Mucosa of descending colon (tissue), 3 donors: ENCODE measurements at regions not wholly inside any gene's neighbourhood (a gene's known extent, or its start where the extent isn't known, plus 50 kb on each side); places are given as distances from the start of the nearest gene placed in this dataset.

Experiments used
- ATAC-seq: fragments of 200-7000 bp; cut with Tn5 transposase; one replicate; pipeline ENCODE4 v1.9.1; 2020; ENCODE audit warnings: mild to moderate bottlenecking, moderate library complexity
- DNase-seq, 3 donors: peaks; one replicate each; pipeline ENCODE4 v3.0.0-alpha.2; 2020
- H3K36me3 ChIP-seq: fragments of 200-600 bp; one replicate; pipeline ENCODE4 v1.8.0; 2021; ENCODE audit warnings: low read depth, mild to moderate bottlenecking
- H3K4me1 ChIP-seq: fragments of 200-600 bp; one replicate; pipeline ENCODE4 v1.8.0; 2021; ENCODE audit warnings: low read depth, mild to moderate bottlenecking
- H3K4me3 ChIP-seq: fragments of 200-600 bp; one replicate; pipeline ENCODE4 v1.8.0; 2021; ENCODE audit warnings: mild to moderate bottlenecking
- H3K9me3 ChIP-seq: fragments of 200-600 bp; one replicate; pipeline ENCODE4 v1.8.0; 2021; ENCODE audit warnings: mild to moderate bottlenecking
- intact Hi-C, 2 donors: fragments of 100-400 bp; cut with DNase I in 1 of 2; cut with micrococcal nuclease in 1 of 2; formaldehyde crosslinking; loops; one replicate each; pipeline versions ENCODE4 v1.11.0 to v1.11.1; 2022; cut with DNase I, micrococcal nuclease
- TF ChIP-seq, protein P1 (sequence below): fragments of 200-600 bp; IDR thresholded peaks from one replicate; pipeline ENCODE4 v1.8.0; 2022; ENCODE audit warnings: antibody characterized with exemption, mild to moderate bottlenecking
- donor health status: DM: no; HTN: no; CAD: no; lungs with moderate emphysema.
- donor health status: DM: no; HTN: no; CAD: no.
- donor health status: DM: no; HTN: yes; CAD: no.

DNA sequence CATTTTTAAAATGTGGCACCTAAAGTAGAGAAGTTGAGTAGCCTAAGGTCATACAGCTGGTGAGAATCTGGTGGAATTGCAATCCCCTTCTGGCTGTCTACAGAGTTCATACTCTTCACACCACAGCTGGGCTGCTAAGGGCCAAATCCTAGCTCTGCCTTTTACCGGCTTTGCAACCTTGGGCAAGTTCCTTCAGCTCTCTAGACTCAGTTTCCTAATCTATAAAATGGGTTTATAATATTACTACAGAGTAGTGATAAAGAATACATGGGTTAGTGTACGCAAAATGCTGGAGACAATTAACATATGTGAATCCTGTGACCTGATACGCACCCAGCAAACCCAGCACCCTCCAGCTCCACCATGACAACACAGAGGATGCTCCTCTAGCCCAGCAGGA is 298.2 kb upstream of the MAF start:
- TF ChIP-seq, protein P1, sequence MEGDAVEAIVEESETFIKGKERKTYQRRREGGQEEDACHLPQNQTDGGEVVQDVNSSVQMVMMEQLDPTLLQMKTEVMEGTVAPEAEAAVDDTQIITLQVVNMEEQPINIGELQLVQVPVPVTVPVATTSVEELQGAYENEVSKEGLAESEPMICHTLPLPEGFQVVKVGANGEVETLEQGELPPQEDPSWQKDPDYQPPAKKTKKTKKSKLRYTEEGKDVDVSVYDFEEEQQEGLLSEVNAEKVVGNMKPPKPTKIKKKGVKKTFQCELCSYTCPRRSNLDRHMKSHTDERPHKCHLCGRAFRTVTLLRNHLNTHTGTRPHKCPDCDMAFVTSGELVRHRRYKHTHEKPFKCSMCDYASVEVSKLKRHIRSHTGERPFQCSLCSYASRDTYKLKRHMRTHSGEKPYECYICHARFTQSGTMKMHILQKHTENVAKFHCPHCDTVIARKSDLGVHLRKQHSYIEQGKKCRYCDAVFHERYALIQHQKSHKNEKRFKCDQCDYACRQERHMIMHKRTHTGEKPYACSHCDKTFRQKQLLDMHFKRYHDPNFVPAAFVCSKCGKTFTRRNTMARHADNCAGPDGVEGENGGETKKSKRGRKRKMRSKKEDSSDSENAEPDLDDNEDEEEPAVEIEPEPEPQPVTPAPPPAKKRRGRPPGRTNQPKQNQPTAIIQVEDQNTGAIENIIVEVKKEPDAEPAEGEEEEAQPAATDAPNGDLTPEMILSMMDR = no peak
- Histone ChIP-seq H3K36me3 (no peaks in the 10 kb centered on the region), H3K4me1 (peaks cover 3% of the 10 kb centered on the region), H3K4me3 (no peak overlapping the region), H3K9me3 (no peaks in the 10 kb centered on the region)
- DNase-seq (no peak), ATAC-seq (no peak)
- intact Hi-C loops = no loop called here

DNA sequence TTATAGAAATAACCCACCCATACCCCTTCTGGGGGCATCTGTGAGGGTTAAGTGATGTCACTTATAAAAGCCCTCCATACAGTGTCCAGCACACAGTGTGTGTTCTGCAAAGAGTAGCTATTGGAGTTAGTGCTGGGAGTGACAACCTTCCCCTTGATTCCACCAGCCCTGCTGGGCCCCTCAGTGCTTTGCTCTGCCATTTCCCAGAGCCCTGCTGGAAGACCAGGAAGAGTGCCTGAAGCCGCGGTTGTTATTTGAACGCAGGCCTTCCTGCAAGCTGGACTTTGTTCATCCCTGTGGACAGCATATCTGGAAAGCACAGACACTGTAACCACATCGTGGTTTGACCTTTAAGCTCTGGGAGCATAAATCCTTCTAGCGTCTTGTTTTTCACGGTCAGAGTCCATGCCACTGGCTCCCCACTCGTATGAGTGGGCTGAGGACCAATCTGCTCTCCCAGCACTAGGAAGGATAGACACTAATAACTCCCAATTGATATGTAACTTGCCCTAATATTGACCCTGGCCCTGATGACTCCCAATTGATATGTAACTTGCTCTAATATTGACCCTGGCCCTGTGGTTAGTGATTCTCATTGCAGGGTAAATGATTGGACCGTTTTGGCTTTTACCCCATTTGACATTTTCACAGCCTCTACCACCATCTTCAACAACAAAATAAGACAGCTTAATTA is 297.1 kb upstream of the MAF start:
- TF ChIP-seq, protein P1 = no peak
- DNase-seq = peak in 2 of 3 donors; percentile 53 to 72

DNA sequence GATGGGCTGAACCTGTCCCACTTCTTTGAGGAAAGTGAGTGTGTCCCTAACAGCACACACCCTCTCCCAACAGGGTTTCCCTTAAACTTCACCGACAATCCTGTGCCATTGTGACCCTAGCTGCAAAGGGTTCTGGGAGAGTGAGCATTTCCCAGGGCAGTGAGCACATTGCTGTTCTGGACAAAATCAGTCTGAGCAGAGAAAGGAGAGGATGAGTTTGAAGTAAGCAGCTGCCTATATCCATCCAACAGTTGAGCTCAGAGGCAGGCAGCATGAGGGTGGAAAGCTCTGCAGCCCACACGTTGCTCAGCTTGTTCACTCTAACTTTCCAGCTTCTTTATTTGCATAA is 296.5 kb upstream of the MAF start:
- TF ChIP-seq, protein P1 = no peak
- H3K36me3 ChIP-seq = no peaks in the 10 kb centered on the region
- no peaks in the 10 kb centered on the region for H3K9me3 ChIP-seq
- ATAC-seq (no peak), DNase-seq (no peak)
- intact Hi-C loops = no loop called here
- H3K4me3 ChIP-seq = no peak overlapping the region
- peaks cover 3% of the 10 kb centered on the region for H3K4me1 ChIP-seq

More for the DNA sequence above, 297.1 kb upstream of the MAF start:
- H3K36me3 ChIP-seq = no peaks in the 10 kb centered on the region
- no peak overlapping the region for H3K4me3 ChIP-seq
- intact Hi-C loops = no loop called here
- ATAC-seq = peak; percentile 94
- H3K4me1 ChIP-seq = peaks cover 3% of the 10 kb centered on the region
- no peaks in the 10 kb centered on the region for H3K9me3 ChIP-seq

DNA sequence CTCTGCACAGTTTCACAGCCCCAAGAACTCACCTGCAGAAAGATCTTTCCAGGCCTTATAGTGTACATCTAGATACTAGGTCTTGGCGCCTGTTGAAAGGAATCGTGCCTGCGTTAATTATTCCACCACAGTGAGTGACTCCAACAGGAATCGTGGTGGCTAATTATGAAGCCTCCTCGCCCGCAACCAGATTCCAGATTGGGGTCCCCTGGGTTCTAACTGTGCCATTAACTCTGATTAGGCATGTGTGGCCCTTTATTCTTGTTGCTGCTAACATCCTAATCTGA is 295.3 kb upstream of the MAF start:
- DNase-seq (no peak), ATAC-seq (no peak)
- Histone ChIP-seq H3K4me1 (peaks cover 3% of the 10 kb centered on the region), H3K9me3 (no peaks in the 10 kb centered on the region), H3K4me3 (no peak overlapping the region), H3K36me3 (no peaks in the 10 kb centered on the region)
- intact Hi-C loops = no loop called here
- TF ChIP-seq, protein P1 = no peak

DNA sequence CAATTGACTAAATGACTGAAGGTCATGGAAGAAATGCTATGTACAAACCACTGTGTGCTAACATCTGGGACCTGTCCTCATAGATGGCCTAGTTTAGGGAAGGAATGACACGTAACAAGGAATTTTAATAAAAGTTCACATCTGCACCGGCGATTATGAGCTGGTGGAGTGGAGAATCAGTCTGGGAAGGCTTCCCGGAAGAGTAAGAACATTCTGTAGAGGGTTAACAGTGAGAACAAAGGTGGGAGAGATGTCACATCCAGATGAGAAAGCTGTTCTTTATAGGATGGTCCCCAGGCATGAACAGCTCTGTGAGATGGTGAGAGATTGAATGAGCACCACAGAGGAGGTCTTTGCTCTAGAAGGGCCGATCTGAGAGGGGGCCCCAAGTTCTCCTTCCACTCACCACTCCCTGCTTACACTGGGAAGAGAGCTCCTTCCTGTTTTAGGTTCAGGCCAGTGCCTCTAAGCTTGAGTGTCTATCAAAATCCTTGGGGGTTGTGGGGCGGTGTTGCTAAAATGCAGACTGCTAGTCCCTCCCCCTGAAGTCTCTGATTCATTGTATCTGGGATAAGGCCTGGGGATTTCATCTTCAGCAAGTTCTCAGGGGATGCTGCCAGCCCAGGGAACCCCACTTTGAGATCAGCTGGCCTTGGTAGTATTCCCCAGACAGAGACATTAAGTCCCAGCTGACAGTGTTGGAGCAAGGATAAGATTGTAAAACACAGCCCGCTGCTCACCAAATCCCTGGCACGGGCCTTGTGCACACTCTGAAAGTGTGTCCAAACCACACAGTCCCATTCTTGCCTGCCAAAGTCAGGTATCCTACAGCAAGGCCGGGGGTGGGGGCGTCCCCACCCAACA is 294.7 kb upstream of the MAF start:
- ATAC-seq (no peak), DNase-seq (no peak)
- no peaks in the 10 kb centered on the region for H3K9me3 ChIP-seq
- H3K4me1 ChIP-seq = peaks cover 3% of the 10 kb centered on the region
- TF ChIP-seq, protein P1 = no peak
- intact Hi-C loops = no loop called here
- no peaks in the 10 kb centered on the region for H3K36me3 ChIP-seq
- H3K4me3 ChIP-seq = no peak overlapping the region
